Hepatocyte (in vitro differentiated cells): ENCODE measurements at regions not wholly inside any gene's neighbourhood (a gene's known extent, or its start where the extent isn't known, plus 50 kb on each side); places are given as distances from the start of the nearest gene placed in this dataset.

Source experiments
- DNase-seq: peaks from one replicate; pipeline ENCODE4 v3.0.0-alpha.2; 2016; ENCODE audit warnings: low spot score
- H2AFZ ChIP-seq: fragments of 200-600 bp; sonication (generic); 2 replicates; pipeline ENCODE4 v1.6.0; 2016; ENCODE audit warnings: antibody characterized with exemption, mild to moderate bottlenecking
- H3K27ac ChIP-seq: fragments of 200-600 bp; sonication (generic); 2 replicates; pipeline ENCODE4 v1.5.1; 2016; ENCODE audit warnings: mild to moderate bottlenecking
- H3K27me3 ChIP-seq: fragments of 200-600 bp; sonication (generic); 2 replicates; pipeline ENCODE4 v1.6.1; 2016
- H3K36me3 ChIP-seq: fragments of 200-600 bp; sonication (generic); replicated peaks from 2 replicates; pipeline ENCODE4 v1.5.1; 2016; ENCODE audit warnings: low read depth; ENCODE audit not compliant: insufficient read depth
- H3K4me1 ChIP-seq: fragments of 200-600 bp; sonication (generic); 2 replicates; pipeline ENCODE4 v1.5.1; 2016; ENCODE audit warnings: mild to moderate bottlenecking, moderate library complexity; ENCODE audit not compliant: insufficient read depth
- H3K4me2 ChIP-seq: fragments of 200-600 bp; sonication (generic); 2 replicates; pipeline ENCODE4 v1.6.0; 2016
- H3K4me3 ChIP-seq: fragments of 200-600 bp; sonication (generic); 2 replicates; pipeline ENCODE4 v1.5.1; 2016; ENCODE audit warnings: mild to moderate bottlenecking
- H3K79me2 ChIP-seq: fragments of 200-600 bp; sonication (generic); 2 replicates; pipeline ENCODE4 v1.6.0; 2017; ENCODE audit warnings: mild to moderate bottlenecking
- H3K9me2 ChIP-seq: fragments of 200-600 bp; sonication (generic); replicated peaks from 2 replicates; pipeline ENCODE4 v1.6.0; 2017; ENCODE audit warnings: mild to moderate bottlenecking; ENCODE audit not compliant: insufficient read depth
- H3K9me3 ChIP-seq: fragments of 200-600 bp; sonication (generic); 2 replicates; pipeline ENCODE4 v1.5.1; 2016; ENCODE audit warnings: low read depth, mild to moderate bottlenecking
- H4K20me1 ChIP-seq: fragments of 200-600 bp; sonication (generic); 2 replicates; pipeline ENCODE4 v1.6.0; 2016; ENCODE audit warnings: mild to moderate bottlenecking; ENCODE audit not compliant: insufficient read depth, poor library complexity, severe bottlenecking
- CTCF ChIP-seq: fragments of 200-600 bp; sonication (generic); IDR thresholded peaks from 2 replicates; pipeline ENCODE4 v1.5.1; 2016; ENCODE audit warnings: antibody characterized with exemption, mild to moderate bottlenecking; ENCODE audit not compliant: poor library complexity
- EZH2 ChIP-seq: fragments of 200-600 bp; sonication (generic); IDR thresholded peaks from 2 replicates; pipeline ENCODE4 v1.6.1; 2016; ENCODE audit warnings: antibody characterized with exemption, mild to moderate bottlenecking, borderline replicate concordance
- EZH2phosphoT487 ChIP-seq: fragments of 200-600 bp; sonication (generic); IDR thresholded peaks from one replicate; pipeline ENCODE4 v1.6.1; 2018; ENCODE audit warnings: antibody characterized with exemption, mild to moderate bottlenecking, low read depth, moderate library complexity; ENCODE audit not compliant: unreplicated experiment, severe bottlenecking
- WGBS: methylation state at CpG from one replicate; pipeline ENCODE4 v1.1.6; 2016; ENCODE audit warnings: low lambda C conversion rate; ENCODE audit errors: missing lambda C conversion rate; 5-methylcytosine and 5-hydroxymethylcytosine counted together

GRCh38 chr20:48106428-48106827 is 321.1 kb upstream of the SULF2 start:
- no peaks in the 10 kb centered on the region for H3K4me1 ChIP-seq
- H4K20me1 ChIP-seq: no peaks in the 10 kb centered on the region
- TF ChIP-seq EZH2: no peak
- no peak for TF ChIP-seq EZH2phosphoT487
- no peak for TF ChIP-seq CTCF
- no peaks in the 10 kb centered on the region for H3K79me2 ChIP-seq
- H3K4me3 ChIP-seq: no peak overlapping the region
- no peak overlapping the region for H3K27ac ChIP-seq
- DNase-seq: no peak
- H3K9me3 ChIP-seq: no peaks in the 10 kb centered on the region
- H3K36me3 ChIP-seq: no peaks in the 10 kb centered on the region
- H3K4me2 ChIP-seq: no peak overlapping the region
- no peaks in the 10 kb centered on the region for H3K27me3 ChIP-seq
- H2AFZ ChIP-seq: no peak overlapping the region
- H3K9me2 ChIP-seq: no peaks in the 10 kb centered on the region
- WGBS: 90% methylated on average over 3 of the region's 3 CpGs

GRCh38 chr20:48105526-48105925 is 320.2 kb upstream of the SULF2 start:
- no peaks in the 10 kb centered on the region for H3K9me2 ChIP-seq
- H3K9me3 ChIP-seq: no peaks in the 10 kb centered on the region
- no peaks in the 10 kb centered on the region for H3K27me3 ChIP-seq
- H4K20me1 ChIP-seq: no peaks in the 10 kb centered on the region
- no peak overlapping the region for H3K4me3 ChIP-seq
- DNase-seq: no peak
- H3K27ac ChIP-seq: no peak overlapping the region
- no peak overlapping the region for H2AFZ ChIP-seq
- H3K4me1 ChIP-seq: no peaks in the 10 kb centered on the region
- TF ChIP-seq EZH2phosphoT487: no peak
- no peak for TF ChIP-seq EZH2
- H3K79me2 ChIP-seq: no peaks in the 10 kb centered on the region
- H3K4me2 ChIP-seq: no peak overlapping the region
- no peaks in the 10 kb centered on the region for H3K36me3 ChIP-seq
- 88% methylated on average over 11 of the region's 11 CpGs for WGBS

- H2AFZ ChIP-seq: no peak overlapping the region
- no peak overlapping the region for H3K4me3 ChIP-seq
Observed at GRCh38 chr20:48102931-48103660, 317.8 kb upstream of the SULF2 start.

More at GRCh38 chr20:48102931-48103660, 317.8 kb upstream of the SULF2 start:
- no peak for DNase-seq
- no peaks in the 10 kb centered on the region for H3K79me2 ChIP-seq
- no peaks in the 10 kb centered on the region for H3K9me2 ChIP-seq
- WGBS: 83% methylated on average over 11 of the region's 11 CpGs
- no peaks in the 10 kb centered on the region for H3K27me3 ChIP-seq
- H3K27ac ChIP-seq: no peak overlapping the region
- H3K9me3 ChIP-seq: no peaks in the 10 kb centered on the region
- no peak for TF ChIP-seq CTCF
- no peak for TF ChIP-seq EZH2phosphoT487
- no peak for TF ChIP-seq EZH2
- H3K36me3 ChIP-seq: no peaks in the 10 kb centered on the region
- H3K4me1 ChIP-seq: no peaks in the 10 kb centered on the region
- no peaks in the 10 kb centered on the region for H4K20me1 ChIP-seq
- no peak overlapping the region for H3K4me2 ChIP-seq
